ENCODE measurements at regions not wholly inside any gene's neighbourhood (a gene's known extent, or its start where the extent isn't known, plus 50 kb on each side); places are given as distances from the start of the nearest gene placed in this dataset.

GRCh38 chr12:131330106-131330815, 376.6 kb downstream of the ADGRD1 start:
- H3K4me3 ChIP-seq (ENCODE audit: low read depth, low read length) = no peak overlapping the region
- in situ Hi-C loops (cut with HindIII; ENCODE audit: low pct_ligation_motif_present, low sequenced_read_pairs) = no loop called here
- no peak for DNase-seq
- H3K27ac ChIP-seq = no peak overlapping the region
- H3K27me3 ChIP-seq (replicated peaks) = no peaks in the 10 kb centered on the region
- H3K36me3 ChIP-seq (replicated peaks) = no peaks in the 10 kb centered on the region
- TF ChIP-seq, protein P1, sequence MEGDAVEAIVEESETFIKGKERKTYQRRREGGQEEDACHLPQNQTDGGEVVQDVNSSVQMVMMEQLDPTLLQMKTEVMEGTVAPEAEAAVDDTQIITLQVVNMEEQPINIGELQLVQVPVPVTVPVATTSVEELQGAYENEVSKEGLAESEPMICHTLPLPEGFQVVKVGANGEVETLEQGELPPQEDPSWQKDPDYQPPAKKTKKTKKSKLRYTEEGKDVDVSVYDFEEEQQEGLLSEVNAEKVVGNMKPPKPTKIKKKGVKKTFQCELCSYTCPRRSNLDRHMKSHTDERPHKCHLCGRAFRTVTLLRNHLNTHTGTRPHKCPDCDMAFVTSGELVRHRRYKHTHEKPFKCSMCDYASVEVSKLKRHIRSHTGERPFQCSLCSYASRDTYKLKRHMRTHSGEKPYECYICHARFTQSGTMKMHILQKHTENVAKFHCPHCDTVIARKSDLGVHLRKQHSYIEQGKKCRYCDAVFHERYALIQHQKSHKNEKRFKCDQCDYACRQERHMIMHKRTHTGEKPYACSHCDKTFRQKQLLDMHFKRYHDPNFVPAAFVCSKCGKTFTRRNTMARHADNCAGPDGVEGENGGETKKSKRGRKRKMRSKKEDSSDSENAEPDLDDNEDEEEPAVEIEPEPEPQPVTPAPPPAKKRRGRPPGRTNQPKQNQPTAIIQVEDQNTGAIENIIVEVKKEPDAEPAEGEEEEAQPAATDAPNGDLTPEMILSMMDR (IDR thresholded peaks at IDR 0.05; ENCODE audit: low read depth, low read length, missing control alignments) = no peak

DNA sequence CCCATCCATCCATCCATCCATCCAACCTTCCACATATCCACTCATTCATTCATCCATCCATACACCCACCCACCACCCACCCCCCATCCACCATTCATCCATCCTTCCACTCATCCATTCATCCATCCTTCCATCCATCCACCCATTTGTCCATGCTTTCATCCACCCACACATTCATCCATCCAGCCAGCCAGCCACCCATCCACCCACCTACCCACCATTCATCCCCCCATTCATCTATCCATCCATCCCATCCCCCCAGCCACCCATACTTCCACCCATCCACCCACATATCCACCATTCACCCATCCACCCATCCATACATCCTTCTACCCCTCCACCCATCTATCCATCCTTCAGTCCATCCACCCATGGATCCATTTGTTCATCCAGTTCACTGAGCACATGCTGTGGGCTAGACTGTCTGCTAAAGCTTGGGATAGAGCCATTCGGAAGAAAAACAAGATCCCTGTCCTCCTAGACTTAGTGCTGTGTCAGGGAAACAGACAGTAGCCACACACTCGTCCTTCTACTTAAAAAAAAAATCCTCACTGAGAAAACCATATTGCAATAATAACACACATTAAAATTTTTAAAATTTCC, 377.5 kb downstream of the ADGRD1 start:
- no peak for DNase-seq
- no peak overlapping the region for H3K27ac ChIP-seq
- TF ChIP-seq, protein P1 (IDR thresholded peaks at IDR 0.05; ENCODE audit: low read depth, low read length, missing control alignments) = no peak
- no peak overlapping the region for H3K4me3 ChIP-seq (ENCODE audit: low read depth, low read length)
- H3K27me3 ChIP-seq (replicated peaks) = no peaks in the 10 kb centered on the region
- in situ Hi-C loops (cut with HindIII; ENCODE audit: low pct_ligation_motif_present, low sequenced_read_pairs) = no loop called here
- no peaks in the 10 kb centered on the region for H3K36me3 ChIP-seq (replicated peaks)

DNA sequence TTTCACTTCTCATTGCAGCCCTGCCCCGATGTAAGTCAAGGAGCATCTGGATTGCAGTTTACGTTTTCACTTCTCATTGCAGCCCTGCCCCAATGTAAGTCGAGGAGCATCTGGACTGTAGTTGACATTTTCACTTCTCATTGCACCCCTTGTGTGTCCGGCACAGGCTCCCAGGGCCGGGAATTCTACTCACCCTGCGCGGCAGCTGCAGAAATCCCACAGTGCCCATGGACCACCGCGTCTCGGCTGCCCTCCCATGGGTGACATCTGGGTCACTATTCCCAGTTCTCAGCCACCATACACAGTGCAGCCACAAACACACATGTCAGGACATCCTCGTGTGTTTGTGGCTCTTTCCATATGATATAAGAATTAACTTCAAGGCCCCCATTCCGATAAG, 378.5 kb downstream of the ADGRD1 start:
- H3K27ac ChIP-seq = no peak overlapping the region
- H3K4me3 ChIP-seq (ENCODE audit: low read depth, low read length) = no peak overlapping the region
- H3K27me3 ChIP-seq (replicated peaks) = no peaks in the 10 kb centered on the region
- TF ChIP-seq, protein P1 (IDR thresholded peaks at IDR 0.05; ENCODE audit: low read depth, low read length, missing control alignments) = no peak
- DNase-seq = no peak
- no peaks in the 10 kb centered on the region for H3K36me3 ChIP-seq (replicated peaks)
- in situ Hi-C loops (cut with HindIII; ENCODE audit: low pct_ligation_motif_present, low sequenced_read_pairs) = no loop called here

DNA sequence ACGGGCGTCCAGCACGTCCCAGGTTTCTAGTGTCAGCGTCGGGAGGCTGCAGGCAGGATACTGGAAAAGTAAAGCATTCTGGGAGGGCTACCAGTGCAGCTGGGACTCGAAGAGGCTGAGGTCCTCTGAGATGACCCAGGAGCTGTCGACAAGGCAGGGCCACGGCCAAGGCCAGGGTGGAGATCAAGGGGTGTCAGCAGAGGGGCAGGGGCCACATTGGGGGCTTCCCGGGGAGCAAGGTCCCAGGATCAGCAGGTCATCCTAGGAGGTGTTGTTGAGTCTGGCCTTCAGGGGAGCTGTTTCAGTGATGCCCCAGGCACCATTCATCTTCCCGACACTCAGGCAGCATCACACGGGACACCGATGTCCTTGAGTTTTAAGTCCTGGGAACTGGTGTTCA, 377.8 kb upstream of the SFSWAP start:
- Histone ChIP-seq H3K4me3 (ENCODE audit: low read depth, low read length) (no peak overlapping the region), H3K27ac (no peak overlapping the region), H3K36me3 (replicated peaks) (no peaks in the 10 kb centered on the region), H3K27me3 (replicated peaks) (no peaks in the 10 kb centered on the region)
- TF ChIP-seq, protein P1 (IDR thresholded peaks at IDR 0.05; ENCODE audit: low read depth, low read length, missing control alignments) = no peak
- DNase-seq = no peak
- in situ Hi-C loops (cut with HindIII; ENCODE audit: low pct_ligation_motif_present, low sequenced_read_pairs) = no loop called here

GRCh38 chr12:131333621-131334440, 377.1 kb upstream of the SFSWAP start:
- no peak for DNase-seq
- Histone ChIP-seq H3K27ac (no peak overlapping the region), H3K4me3 (ENCODE audit: low read depth, low read length) (no peak overlapping the region), H3K36me3 (replicated peaks) (no peaks in the 10 kb centered on the region), H3K27me3 (replicated peaks) (no peaks in the 10 kb centered on the region)
- in situ Hi-C loops (cut with HindIII; ENCODE audit: low pct_ligation_motif_present, low sequenced_read_pairs) = no loop called here
- TF ChIP-seq, protein P1 (IDR thresholded peaks at IDR 0.05; ENCODE audit: low read depth, low read length, missing control alignments) = no peak

All from brain microvascular endothelial cell (primary cell).